Mesenchymal stem cell (in vitro differentiated cells and primary cell): ENCODE measurements at regions not wholly inside any gene's neighbourhood (a gene's known extent, or its start where the extent isn't known, plus 50 kb on each side); places are given as distances from the start of the nearest gene placed in this dataset.

Experiments
- DNase-seq: peaks from one replicate; pipeline ENCODE4 v3.0.0-alpha.2; 2013
- H2AFZ ChIP-seq: one replicate; pipeline ENCODE4 v1.6.1; 2013; ENCODE audit warnings: low read depth, mild to moderate bottlenecking, control low read depth, inconsistent platforms, low read length, moderate library complexity
- H2AK5ac ChIP-seq: 2 replicates; pipeline ENCODE4 v1.6.1; 2013; ENCODE audit warnings: low read length, moderate library complexity, mild to moderate bottlenecking, inconsistent platforms; ENCODE audit not compliant: severe bottlenecking
- H2BK120ac ChIP-seq: one replicate; pipeline ENCODE4 v1.6.1; 2013; ENCODE audit warnings: low read depth, mild to moderate bottlenecking, inconsistent platforms, low read length, moderate library complexity
- H2BK12ac ChIP-seq, 2 experiments: one replicate each; pipeline ENCODE4 v1.6.1; 2013; ENCODE audit warnings: inconsistent platforms in 2 of 2, low read length in 2 of 2, mild to moderate bottlenecking in 2 of 2, moderate library complexity in 2 of 2, control low read depth in 1 of 2
- H2BK15ac ChIP-seq: one replicate; pipeline ENCODE4 v1.6.1; 2013; ENCODE audit warnings: mild to moderate bottlenecking, low read depth, inconsistent platforms; ENCODE audit not compliant: poor library complexity, severe bottlenecking
- H2BK5ac ChIP-seq: 2 replicates; pipeline ENCODE4 v1.6.1; 2013; ENCODE audit warnings: low read depth, mild to moderate bottlenecking, low read length, control low read depth, inconsistent platforms; ENCODE audit not compliant: poor library complexity, severe bottlenecking
- H3K14ac ChIP-seq, 2 experiments: one replicate each; pipeline ENCODE4 v1.6.1; 2013; ENCODE audit warnings: inconsistent platforms in 2 of 2, low read length in 2 of 2, control low read depth in 1 of 2, mild to moderate bottlenecking in 1 of 2, moderate library complexity in 1 of 2
- H3K18ac ChIP-seq, 2 experiments: one replicate each; pipeline ENCODE4 v1.6.1; 2013; ENCODE audit warnings: inconsistent platforms in 2 of 2, low read length in 2 of 2, control low read depth in 1 of 2, low read depth in 1 of 2, mild to moderate bottlenecking in 1 of 2
- H3K23ac ChIP-seq, 2 experiments: one replicate each; pipeline ENCODE4 v1.6.1; 2013; ENCODE audit warnings: inconsistent platforms in 2 of 2, low read length in 2 of 2, mild to moderate bottlenecking in 2 of 2, moderate library complexity in 2 of 2, control low read depth in 1 of 2
- H3K27ac ChIP-seq: 2 replicates; pipeline ENCODE4 v1.5.1; 2013; ENCODE audit warnings: mild to moderate bottlenecking, moderate library complexity, low read length, control low read depth, inconsistent platforms; ENCODE audit not compliant: poor library complexity, severe bottlenecking
- H3K27me3 ChIP-seq, 2 experiments: 2 replicates each; pipeline versions ENCODE4 v1.6.1 to v1.7.0; 2013; ENCODE audit warnings: low read length in 2 of 2, mild to moderate bottlenecking in 2 of 2, moderate library complexity in 2 of 2, control low read depth in 1 of 2, inconsistent platforms in 1 of 2; ENCODE audit not compliant: control insufficient read depth in 1 of 2, insufficient read depth in 1 of 2
- H3K36me3 ChIP-seq, 2 experiments: 2 replicates each; pipeline versions ENCODE4 v1.6.1 to v1.7.0; 2013; ENCODE audit warnings: low read length in 2 of 2, control low read depth in 1 of 2, inconsistent platforms in 1 of 2, low read depth in 1 of 2, mild to moderate bottlenecking in 1 of 2; ENCODE audit not compliant: insufficient read depth in 2 of 2, control insufficient read depth in 1 of 2
- H3K4ac ChIP-seq, 2 experiments: one replicate each; pipeline ENCODE4 v1.6.1; 2013; ENCODE audit warnings: inconsistent platforms in 2 of 2, low read length in 2 of 2, mild to moderate bottlenecking in 2 of 2, moderate library complexity in 2 of 2, control low read depth in 1 of 2, low read depth in 1 of 2
- H3K4me1 ChIP-seq: 2 replicates; pipeline ENCODE4 v1.6.1; 2013; ENCODE audit warnings: low read depth, low read length, control low read depth; ENCODE audit not compliant: control insufficient read depth, insufficient read depth
- H3K4me2 ChIP-seq: 2 replicates; pipeline ENCODE4 v1.6.1; 2013; ENCODE audit warnings: low read length, mild to moderate bottlenecking, inconsistent platforms; ENCODE audit not compliant: poor library complexity, severe bottlenecking
- H3K4me3 ChIP-seq, 2 experiments: 2 replicates each; pipeline versions ENCODE4 v1.5.1 to v1.7.0; 2013; ENCODE audit warnings: low read length in 2 of 2, mild to moderate bottlenecking in 2 of 2, control low read depth in 1 of 2, low read depth in 1 of 2; ENCODE audit not compliant: insufficient read depth in 1 of 2
- H3K79me1 ChIP-seq: replicated peaks from 2 replicates; pipeline ENCODE4 v1.6.1; 2013; ENCODE audit warnings: mild to moderate bottlenecking, control low read depth, low read length, inconsistent platforms; ENCODE audit not compliant: poor library complexity, severe bottlenecking
- H3K9ac ChIP-seq: 2 replicates; pipeline ENCODE4 v1.7.0; 2013; ENCODE audit warnings: mild to moderate bottlenecking, low read length, moderate library complexity
- H3K9me3 ChIP-seq: 2 replicates; pipeline ENCODE4 v1.7.0; 2013; ENCODE audit warnings: mild to moderate bottlenecking, low read length; ENCODE audit not compliant: control insufficient read depth
- H4K8ac ChIP-seq: one replicate; pipeline ENCODE4 v1.6.1; 2013; ENCODE audit warnings: inconsistent platforms, mild to moderate bottlenecking, low read length, moderate library complexity
- H4K91ac ChIP-seq: one replicate; pipeline ENCODE4 v1.6.1; 2013; ENCODE audit warnings: mild to moderate bottlenecking, low read length, inconsistent platforms
- WGBS: methylation state at CpG from one replicate; pipeline ENCODE4 v1.1.7; 2013; ENCODE audit warnings: mixed read lengths; 5-methylcytosine and 5-hydroxymethylcytosine counted together

GRCh38 chr7:25985196-25985595 lies 166.8 kb upstream of the NFE2L3 start:
- Histone ChIP-seq H3K27me3 (peaks cover 10 to 17% of the 10 kb centered on the region in 2 experiments), H2AK5ac (no peak overlapping the region), H2BK5ac (no peak overlapping the region), H3K4me2 (no peak overlapping the region), H2BK120ac (no peak overlapping the region), H3K18ac (no peak overlapping the region), H3K4ac (no peak overlapping the region), H3K27ac (no peak overlapping the region), H3K9ac (no peak overlapping the region), H3K9me3 (no peaks in the 10 kb centered on the region), H3K79me1 (no peaks in the 10 kb centered on the region), H2BK12ac (no peak overlapping the region), H2BK15ac (no peak overlapping the region), H3K4me1 (no peaks in the 10 kb centered on the region), H3K23ac (no peak overlapping the region), H3K14ac (no peak overlapping the region), H2AFZ (no peak overlapping the region), H3K4me3 (no peak overlapping the region), H4K8ac (no peak overlapping the region), H4K91ac (no peak overlapping the region), H3K36me3 (no peaks in the 10 kb centered on the region)
- 80% methylated on average over 4 of the region's 4 CpGs for WGBS
- DNase-seq: no peak

- Histone ChIP-seq H2BK5ac (no peak overlapping the region), H4K91ac (no peak overlapping the region), H3K4me2 (no peak overlapping the region), H4K8ac (no peak overlapping the region), H3K18ac (no peak overlapping the region), H3K23ac (no peak overlapping the region), H2AFZ (no peak overlapping the region), H3K4me3 (no peak overlapping the region), H3K27me3 (peaks cover 6 to 10% of the 10 kb centered on the region in 2 experiments), H3K4me1 (no peaks in the 10 kb centered on the region), H3K9me3 (no peaks in the 10 kb centered on the region), H2AK5ac (no peak overlapping the region), H3K14ac (no peak overlapping the region), H3K79me1 (no peaks in the 10 kb centered on the region), H2BK120ac (no peak overlapping the region), H3K36me3 (no peaks in the 10 kb centered on the region), H3K9ac (no peak overlapping the region), H2BK15ac (no peak overlapping the region), H3K27ac (no peak overlapping the region), H2BK12ac (no peak overlapping the region), H3K4ac (no peak overlapping the region)
- DNase-seq: no peak
- WGBS: no CpG with 5 or more reads among the region's 1 CpG
Observed at GRCh38 chr7:25988640-25989039, 163.4 kb upstream of the NFE2L3 start.

GRCh38 chr7:25989140-25989705 lies 162.8 kb upstream of the NFE2L3 start:
- Histone ChIP-seq H4K91ac (no peak overlapping the region), H4K8ac (no peak overlapping the region), H2BK5ac (no peak overlapping the region), H3K18ac (no peak overlapping the region), H3K9me3 (no peaks in the 10 kb centered on the region), H3K4me2 (no peak overlapping the region), H3K9ac (no peak overlapping the region), H2BK15ac (no peak overlapping the region), H3K4ac (no peak overlapping the region), H3K36me3 (no peaks in the 10 kb centered on the region), H2AK5ac (no peak overlapping the region), H3K14ac (no peak overlapping the region), H3K27ac (no peak overlapping the region), H2AFZ (no peak overlapping the region), H3K4me1 (no peaks in the 10 kb centered on the region), H2BK120ac (no peak overlapping the region), H2BK12ac (no peak overlapping the region), H3K27me3 (peaks cover 6 to 10% of the 10 kb centered on the region in 2 experiments), H3K4me3 (no peak overlapping the region), H3K79me1 (no peaks in the 10 kb centered on the region), H3K23ac (no peak overlapping the region)
- 62% methylated on average over 2 of the region's 6 CpGs for WGBS
- no peak for DNase-seq

GRCh38 chr7:25994433-25994994 lies 157.5 kb upstream of the NFE2L3 start:
- no peak overlapping the region for H3K4me3 ChIP-seq
- H2BK12ac ChIP-seq: no peak overlapping the region
- H3K9ac ChIP-seq: no peak overlapping the region
- no peak overlapping the region for H3K23ac ChIP-seq
- no peak overlapping the region for H2AFZ ChIP-seq
- H3K14ac ChIP-seq: no peak overlapping the region
- no peaks in the 10 kb centered on the region for H3K79me1 ChIP-seq
- no peaks in the 10 kb centered on the region for H3K4me1 ChIP-seq
- no peak overlapping the region for H4K91ac ChIP-seq
- no peak overlapping the region for H2BK15ac ChIP-seq
- H3K27ac ChIP-seq: no peak overlapping the region
- H3K4me2 ChIP-seq: no peak overlapping the region
- WGBS: 75% methylated on average over 2 of the region's 2 CpGs
- H3K18ac ChIP-seq: no peak overlapping the region
- no peak overlapping the region for H4K8ac ChIP-seq
- H3K4ac ChIP-seq: no peak overlapping the region
- no peak for DNase-seq
- no peaks in the 10 kb centered on the region for H3K36me3 ChIP-seq
- H2BK120ac ChIP-seq: no peak overlapping the region
- H3K27me3 ChIP-seq: peaks cover 4 to 16% of the 10 kb centered on the region in 2 experiments
- H2AK5ac ChIP-seq: no peak overlapping the region
- no peaks in the 10 kb centered on the region for H3K9me3 ChIP-seq
- H2BK5ac ChIP-seq: no peak overlapping the region
